LNCAP (cell line): ENCODE measurements at regions not wholly inside any gene's neighbourhood (a gene's known extent, or its start where the extent isn't known, plus 50 kb on each side); places are given as distances from the start of the nearest gene placed in this dataset.

Experiments used
- CTCF ChIP-seq: fragments of 450-650 bp; IDR thresholded peaks from 2 replicates; pipeline ENCODE4 v1.5.1; 2017; ENCODE audit warnings: mild to moderate bottlenecking

- TF ChIP-seq CTCF = no peak
Observed at GRCh38 chr3:132189601-132190000, 127.6 kb upstream of the ACP3 start.

GRCh38 chr3:132196113-132196512 lies 121.1 kb upstream of the ACP3 start:
- TF ChIP-seq CTCF = no peak

GRCh38 chr3:132198516-132198915 lies 118.7 kb upstream of the ACP3 start:
- no peak for TF ChIP-seq CTCF

GRCh38 chr3:132199451-132199850 lies 117.8 kb upstream of the ACP3 start:
- TF ChIP-seq CTCF = no peak

GRCh38 chr3:132202586-132202985 lies 114.6 kb upstream of the ACP3 start:
- no peak for TF ChIP-seq CTCF

GRCh38 chr3:132203889-132204596 lies 113.2 kb upstream of the ACP3 start:
- TF ChIP-seq CTCF = no peak

GRCh38 chr3:132205609-132206008 lies 111.6 kb upstream of the ACP3 start:
- TF ChIP-seq CTCF = no peak

- no peak for TF ChIP-seq CTCF
Observed at GRCh38 chr3:132209855-132210254, 107.4 kb upstream of the ACP3 start.
